Stomach (tissue), 4 donors: ENCODE measurements at regions not wholly inside any gene's neighbourhood (a gene's known extent, or its start where the extent isn't known, plus 50 kb on each side); places are given as distances from the start of the nearest gene placed in this dataset.

Experiments
- EP300 ChIP-seq: sonication (generic); formaldehyde crosslinking; IDR thresholded peaks from one replicate; pipeline ENCODE4 v1.6.1; 2017; ENCODE audit warnings: antibody characterized with exemption
- POLR2A ChIP-seq, 4 donors: fragments of 450-650 bp; IDR thresholded peaks; one replicate each; pipeline ENCODE4 v1.6.1; 2016; ENCODE audit warnings: antibody characterized with exemption in 4 of 4, control low read depth in 2 of 4, mild to moderate bottlenecking in 1 of 4, moderate library complexity in 1 of 4
- TF ChIP-seq, protein P1 (sequence below), 7 experiments: fragments of 450-650 bp in 4 of 7; fragments of 200-600 bp in 3 of 7; sonication (generic) in 3 of 7; IDR thresholded peaks; one replicate each; pipeline ENCODE4 v1.5.1; 2016 to 2019; ENCODE audit warnings: antibody characterized with exemption in 7 of 7, control low read depth in 2 of 7, mild to moderate bottlenecking in 1 of 7

DNA sequence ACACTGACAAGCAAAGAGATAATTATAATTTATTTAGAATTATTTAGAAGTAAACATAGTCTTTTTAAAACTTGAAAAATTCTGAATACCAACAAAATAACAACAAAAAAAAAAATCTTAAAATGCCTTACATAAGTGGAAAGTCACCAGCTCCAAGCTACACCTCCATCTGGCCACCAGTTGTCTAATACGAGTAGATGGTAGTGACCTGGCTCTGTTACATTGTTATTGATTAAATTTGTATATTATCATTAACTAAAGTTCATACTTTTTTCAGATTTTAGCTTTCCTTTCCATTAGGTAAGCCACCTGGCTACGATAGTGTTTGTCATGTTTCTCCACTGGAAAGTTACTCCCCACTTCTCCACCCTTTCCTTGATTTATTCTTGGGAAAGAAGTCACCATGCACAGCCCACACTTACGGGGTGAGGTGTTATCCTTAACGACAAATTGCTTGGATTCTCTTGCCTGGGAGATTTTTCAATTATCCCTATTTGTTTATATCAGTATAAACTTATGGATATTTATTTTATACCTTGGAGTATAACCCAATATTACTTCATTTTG, 464.5 kb upstream of the CHAC2 start:
- TF ChIP-seq, protein P1, sequence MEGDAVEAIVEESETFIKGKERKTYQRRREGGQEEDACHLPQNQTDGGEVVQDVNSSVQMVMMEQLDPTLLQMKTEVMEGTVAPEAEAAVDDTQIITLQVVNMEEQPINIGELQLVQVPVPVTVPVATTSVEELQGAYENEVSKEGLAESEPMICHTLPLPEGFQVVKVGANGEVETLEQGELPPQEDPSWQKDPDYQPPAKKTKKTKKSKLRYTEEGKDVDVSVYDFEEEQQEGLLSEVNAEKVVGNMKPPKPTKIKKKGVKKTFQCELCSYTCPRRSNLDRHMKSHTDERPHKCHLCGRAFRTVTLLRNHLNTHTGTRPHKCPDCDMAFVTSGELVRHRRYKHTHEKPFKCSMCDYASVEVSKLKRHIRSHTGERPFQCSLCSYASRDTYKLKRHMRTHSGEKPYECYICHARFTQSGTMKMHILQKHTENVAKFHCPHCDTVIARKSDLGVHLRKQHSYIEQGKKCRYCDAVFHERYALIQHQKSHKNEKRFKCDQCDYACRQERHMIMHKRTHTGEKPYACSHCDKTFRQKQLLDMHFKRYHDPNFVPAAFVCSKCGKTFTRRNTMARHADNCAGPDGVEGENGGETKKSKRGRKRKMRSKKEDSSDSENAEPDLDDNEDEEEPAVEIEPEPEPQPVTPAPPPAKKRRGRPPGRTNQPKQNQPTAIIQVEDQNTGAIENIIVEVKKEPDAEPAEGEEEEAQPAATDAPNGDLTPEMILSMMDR (IDR thresholded peaks at IDR 0.05): no peak
- no peak for TF ChIP-seq POLR2A (IDR thresholded peaks at IDR 0.05)
- no peak for TF ChIP-seq EP300
